Myocyte (in vitro differentiated cells): ENCODE measurements at regions not wholly inside any gene's neighbourhood (a gene's known extent, or its start where the extent isn't known, plus 50 kb on each side); places are given as distances from the start of the nearest gene placed in this dataset.
"Not testable (repeated sequence)": the region's sequence is repeated elsewhere in the genome, so short reads cannot be mapped to it uniquely, and the experiment has no call there.

Experiments used
- DNase-seq: peaks from one replicate; pipeline ENCODE4 v3.0.0-alpha.2; 2012; ENCODE audit warnings: low read depth

DNA sequence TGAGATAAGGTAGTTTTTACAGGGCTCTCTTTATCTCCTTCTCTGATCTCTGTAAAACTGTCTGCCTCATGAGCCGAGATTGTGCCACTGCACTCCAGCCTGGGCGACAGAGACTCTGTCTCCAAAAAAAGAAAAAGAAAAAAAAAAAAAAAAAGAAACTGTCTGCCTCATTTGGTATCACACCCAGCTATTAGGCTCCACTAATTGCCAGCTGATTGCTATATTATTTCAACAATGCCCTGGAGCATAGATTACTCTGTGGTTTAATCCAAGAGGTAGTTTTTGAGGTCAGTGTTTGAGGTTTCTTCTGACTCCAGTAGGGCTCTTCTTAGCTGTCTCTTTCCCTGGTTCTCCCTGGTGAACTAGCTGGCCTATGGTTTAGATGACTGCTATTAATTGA, 268.1 kb upstream of the PLPP4 start:
- no peak for DNase-seq

DNA sequence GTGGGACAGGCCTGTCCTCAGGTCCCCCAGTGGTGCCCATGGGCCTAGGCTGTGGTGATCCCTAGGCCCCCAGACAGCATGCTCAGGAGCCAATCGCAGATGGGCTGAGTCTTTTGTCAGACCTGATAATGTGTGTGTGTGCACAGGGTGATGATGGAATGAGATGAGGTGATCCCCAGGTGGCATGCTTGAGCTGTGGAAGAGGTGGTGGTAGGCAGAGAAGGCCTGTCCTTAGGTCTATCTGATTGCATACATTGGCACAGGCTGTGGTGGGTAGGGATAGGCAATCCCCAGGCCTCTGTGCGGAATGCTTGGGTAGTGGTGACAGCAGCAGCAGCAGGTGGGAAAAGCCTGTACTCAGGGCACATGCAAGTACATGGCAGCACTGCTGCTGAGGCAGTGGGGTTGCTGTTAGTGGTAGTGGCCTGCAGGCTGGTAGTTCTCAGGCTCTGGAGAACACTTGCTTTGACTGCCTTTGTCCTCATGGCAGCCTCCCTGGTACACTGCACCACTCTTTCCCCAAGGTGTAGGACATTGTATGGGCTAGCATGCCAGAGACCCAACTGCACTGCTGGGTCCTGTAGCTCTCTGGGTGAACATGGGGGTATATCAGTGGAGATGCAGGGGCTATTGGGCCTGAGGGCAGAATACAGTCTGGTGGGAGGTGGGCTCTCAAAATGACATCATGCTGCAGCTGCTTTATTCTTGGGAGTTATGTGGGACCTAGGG, 260.9 kb upstream of the PLPP4 start:
- no peak for DNase-seq

- DNase-seq = no peak
These were observed 252.2 kb upstream of the PLPP4 start for GRCh38 chr10:120204877-120205276.

GRCh38 chr10:120205368-120206018, 251.5 kb upstream of the PLPP4 start:
- DNase-seq = no peak

- no peak for DNase-seq
These were observed 248.5 kb upstream of the PLPP4 start for GRCh38 chr10:120208488-120208887.

DNA sequence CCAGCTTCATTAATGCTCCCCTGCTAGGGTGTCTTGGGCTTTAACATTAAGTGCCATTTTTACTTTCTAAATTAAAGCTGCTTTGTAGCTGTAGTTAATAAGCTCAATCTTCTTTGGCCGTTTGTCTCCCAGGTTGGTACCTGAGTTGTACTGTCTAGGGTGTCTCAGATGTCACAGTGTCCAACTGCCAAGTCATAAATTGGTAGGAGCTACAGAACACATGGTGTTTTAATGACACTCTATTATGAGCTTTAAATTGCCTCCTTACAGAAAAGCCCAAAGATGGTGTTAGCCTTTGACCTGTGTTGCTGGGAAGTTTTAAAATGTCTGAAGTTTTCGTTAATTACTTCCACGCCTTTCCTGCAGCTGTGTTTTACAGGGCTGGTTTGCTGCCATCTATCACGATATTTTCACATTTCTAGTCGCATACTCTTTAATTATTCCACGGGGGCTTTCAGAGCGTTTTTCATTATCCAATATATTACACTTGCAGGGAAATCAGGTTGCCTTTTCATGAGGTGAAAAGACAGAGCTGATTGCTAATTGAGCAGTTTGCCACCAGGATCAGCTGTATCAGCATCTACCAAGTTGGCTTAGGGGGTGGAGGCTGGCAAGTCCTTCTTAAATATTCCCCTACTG, 247.8 kb upstream of the PLPP4 start:
- DNase-seq = no peak

DNA sequence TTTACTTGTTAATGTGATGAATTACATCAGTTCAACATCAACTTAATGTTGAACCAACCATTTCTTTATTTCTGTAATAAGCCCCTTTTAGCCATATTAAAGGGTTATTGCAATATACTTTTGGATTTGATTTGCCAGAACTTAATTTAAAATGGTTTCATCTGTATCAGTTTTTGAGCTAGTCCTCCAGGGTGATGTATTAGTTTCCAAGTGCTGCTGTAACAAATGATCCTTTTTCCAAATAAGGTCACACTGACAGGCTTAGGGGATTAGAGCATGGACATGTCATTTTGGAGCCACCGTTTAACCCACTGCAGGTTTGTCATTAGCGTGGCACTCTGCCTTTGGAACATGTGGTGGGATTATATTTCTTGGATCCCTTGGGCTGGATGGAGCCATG, 244.8 kb upstream of the PLPP4 start:
- DNase-seq = no peak

DNA sequence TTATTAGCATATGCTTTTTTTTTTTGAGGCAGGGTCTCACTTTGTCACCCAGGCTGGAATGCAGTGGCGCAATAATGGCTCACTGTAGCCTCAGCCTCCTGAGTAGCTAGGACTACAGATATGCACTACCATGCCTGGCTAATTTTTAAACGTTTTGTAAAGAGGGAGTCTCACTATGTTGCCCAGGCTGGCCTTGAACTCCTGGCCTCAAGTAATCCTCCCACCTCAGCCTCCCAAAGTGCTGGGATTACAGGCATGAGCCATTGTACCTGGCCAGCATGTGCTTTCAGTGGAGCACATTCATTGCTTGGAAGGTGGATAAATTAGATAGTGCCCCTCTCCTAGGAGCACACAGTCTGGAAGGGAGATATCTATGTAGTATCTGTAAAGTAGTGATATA, 243.7 kb upstream of the PLPP4 start:
- DNase-seq = not testable (repeated sequence)

DNA sequence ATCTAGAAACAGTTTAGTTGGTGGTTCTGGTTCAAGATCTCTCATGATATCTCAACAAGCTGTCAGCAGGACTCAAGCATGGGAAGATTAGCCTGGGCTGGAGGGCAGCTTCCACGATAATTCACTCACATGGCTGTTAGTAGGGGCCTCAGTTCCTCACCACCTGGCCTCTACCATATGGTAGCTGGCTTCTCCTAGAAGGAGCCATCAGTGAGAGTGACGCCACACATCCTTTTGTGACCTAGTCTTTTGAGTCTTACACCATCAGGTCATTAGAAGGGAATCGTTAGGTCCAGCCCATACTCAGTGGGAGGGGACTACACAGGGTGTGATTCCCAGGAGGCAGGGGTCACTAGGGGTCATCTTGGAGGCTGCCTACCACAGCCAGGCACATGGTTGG, 239.3 kb upstream of the PLPP4 start:
- DNase-seq = no peak

- DNase-seq = peak; percentile 2
These were observed 235.0 kb upstream of the PLPP4 start for GRCh38 chr10:120221873-120222485.

DNA sequence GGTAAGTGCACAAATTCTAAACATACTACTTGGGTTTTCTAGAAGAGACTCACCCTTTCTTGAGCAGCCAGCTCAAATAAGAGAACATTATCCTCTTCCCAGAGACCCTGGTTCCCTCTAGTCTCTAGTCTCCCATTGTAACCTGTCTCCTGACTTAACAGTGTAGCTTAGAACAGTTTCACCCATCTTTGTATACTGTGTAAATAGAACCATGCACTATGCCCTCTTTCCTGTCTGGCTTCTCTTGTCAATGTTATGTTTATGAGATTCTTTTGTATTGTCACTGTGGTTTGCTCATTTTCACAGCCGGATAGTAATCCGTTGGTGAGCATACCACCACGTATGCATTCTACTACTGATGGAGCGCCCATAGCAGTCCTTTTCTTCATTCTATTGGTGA, 227.4 kb upstream of the PLPP4 start:
- no peak for DNase-seq

DNA sequence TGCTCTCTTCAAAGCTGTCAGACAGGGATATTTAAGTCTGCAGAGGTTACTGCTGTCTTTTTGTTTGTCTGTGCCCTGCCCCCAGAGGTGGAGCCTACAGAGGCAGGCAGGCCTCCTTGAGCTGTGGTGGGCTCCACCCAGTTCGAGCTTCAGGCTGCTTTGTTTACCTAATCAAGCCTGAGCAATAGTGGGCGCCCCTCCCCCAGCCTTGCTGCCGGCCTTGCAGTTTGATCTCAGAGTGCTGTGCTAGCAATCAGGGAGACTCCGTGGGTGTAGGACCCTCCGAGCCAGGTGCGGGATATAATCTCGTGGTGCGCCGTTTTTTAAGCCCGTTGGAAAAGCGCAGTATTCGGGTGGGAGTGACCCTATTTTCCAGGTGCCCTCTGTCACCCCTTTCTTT, 217.3 kb upstream of the PLPP4 start:
- not testable (repeated sequence) for DNase-seq

DNA sequence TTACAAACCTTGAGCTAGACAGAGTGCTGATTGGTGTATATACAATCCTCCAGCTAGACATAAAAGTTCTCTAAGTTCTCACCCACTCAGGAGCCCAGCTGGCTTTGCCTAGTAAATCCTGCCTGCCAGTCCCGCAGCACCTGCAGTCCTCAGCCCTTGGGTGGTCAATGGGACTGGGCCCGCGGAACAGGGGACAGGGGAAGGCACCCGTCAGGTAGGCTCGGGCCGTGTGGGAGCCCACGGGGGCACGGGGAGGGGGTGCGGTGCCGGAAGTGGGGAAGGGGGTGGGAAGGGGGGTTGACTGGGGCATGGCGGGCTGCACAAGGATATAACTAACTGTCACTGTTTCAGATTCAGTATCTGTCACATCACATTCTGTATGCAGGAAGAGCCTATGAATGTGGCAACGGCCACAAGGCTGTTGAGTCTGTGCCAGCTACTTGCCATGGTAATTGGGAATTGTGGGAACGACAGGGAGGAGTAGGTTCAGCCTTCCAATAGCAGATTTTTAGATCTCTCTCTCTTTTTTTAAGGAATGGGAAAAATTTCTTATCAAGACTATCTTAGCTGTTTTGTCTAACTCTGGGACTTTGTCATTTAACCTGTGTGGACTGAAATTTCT, 205.1 kb upstream of the PLPP4 start:
- no peak for DNase-seq

DNA sequence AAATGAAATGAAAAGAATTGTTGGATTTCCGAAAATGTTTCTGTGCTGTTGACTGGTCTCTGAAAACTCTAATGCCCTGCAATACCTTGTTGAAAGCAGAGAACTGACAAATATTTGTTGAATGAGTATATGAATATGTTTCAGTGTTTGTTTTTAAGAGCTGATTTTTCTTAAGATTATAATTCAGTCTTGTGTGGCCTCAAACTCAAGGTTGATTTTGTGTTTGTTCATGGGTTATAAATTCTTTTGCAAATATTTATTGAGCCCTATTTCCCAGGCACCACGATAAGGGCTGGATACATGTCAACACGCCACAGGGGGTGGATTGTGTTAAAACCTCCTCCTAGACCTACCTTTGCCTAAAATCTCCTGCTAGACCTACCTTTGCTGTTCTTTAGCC, 203.9 kb upstream of the PLPP4 start:
- DNase-seq = no peak

- no peak for DNase-seq
These were observed 196.6 kb upstream of the PLPP4 start for GRCh38 chr10:120260456-120260855.

DNA sequence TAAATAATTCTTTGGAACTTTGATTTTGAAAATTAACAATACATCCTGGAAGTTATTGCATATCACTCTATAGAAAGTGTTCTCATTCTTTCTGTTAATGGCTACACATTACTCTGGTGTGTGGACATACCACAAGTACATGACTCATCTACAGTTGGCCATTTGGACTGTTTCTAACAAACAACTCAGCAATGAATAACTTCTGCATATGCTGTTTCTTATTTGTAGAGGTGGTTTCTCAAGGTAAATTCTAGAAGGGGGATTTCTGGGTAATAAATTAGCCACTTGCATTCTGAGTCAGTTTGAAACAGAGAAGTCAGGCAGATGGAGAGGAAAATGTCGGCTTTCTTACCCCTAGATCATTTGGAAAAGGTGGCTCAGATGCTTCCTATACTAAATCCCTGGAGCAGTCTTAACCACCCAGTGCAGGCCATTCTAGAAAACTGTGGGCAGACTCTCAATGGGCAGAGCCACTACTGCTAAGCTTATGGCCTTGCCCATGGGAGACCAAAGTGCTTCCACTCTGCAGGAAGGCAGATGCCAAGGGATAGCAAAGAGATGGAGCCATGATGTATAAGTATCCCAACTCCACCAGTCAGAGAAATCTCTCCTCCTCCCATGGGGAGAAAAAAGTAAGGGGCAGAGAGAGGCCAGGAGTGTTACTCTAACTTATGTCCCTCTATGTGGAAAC, 194.0 kb upstream of the PLPP4 start:
- no peak for DNase-seq

DNA sequence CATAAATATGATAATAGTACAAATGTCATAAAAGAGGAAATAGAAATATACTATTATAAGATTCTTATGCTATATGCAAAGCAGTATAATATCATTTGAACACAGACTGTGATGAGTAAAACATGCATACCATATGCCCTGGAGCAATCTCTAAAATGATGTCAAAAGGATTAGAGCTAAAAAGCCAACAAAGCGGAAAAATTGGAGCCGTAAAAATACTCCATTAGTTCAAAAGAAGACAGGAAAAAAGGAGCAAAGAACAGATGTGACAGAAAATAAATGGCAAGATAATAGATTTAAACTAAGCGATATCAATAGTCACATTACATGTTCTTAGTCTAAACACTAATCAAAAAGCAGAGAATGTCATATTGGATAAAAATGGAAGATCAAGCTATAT, 191.0 kb upstream of the PLPP4 start:
- DNase-seq = no peak

DNA sequence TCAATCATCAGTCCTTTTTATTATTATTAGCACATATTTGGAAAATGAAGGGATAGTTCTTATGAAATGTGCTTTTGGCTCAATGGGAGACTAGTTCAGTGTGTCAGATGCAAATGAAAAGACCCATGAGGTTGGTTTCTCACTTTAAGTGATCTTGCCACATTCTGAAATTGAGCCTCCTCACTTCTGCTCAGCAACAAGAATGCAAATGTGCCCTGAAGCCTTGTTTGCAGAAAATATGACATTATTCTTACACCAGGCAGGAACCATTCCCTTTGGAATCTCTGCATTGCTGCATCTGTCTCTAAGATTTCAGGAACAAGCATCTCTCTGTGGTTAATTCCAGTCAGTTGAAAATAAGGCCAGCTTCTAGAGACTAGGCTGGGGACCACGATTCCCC, 186.1 kb upstream of the PLPP4 start:
- no peak for DNase-seq

- no peak for DNase-seq
These were observed 185.3 kb upstream of the PLPP4 start for GRCh38 chr10:120271696-120272095.

GRCh38 chr10:120272350-120272749, 184.7 kb upstream of the PLPP4 start:
- no peak for DNase-seq

- DNase-seq = no peak
These were observed 179.0 kb upstream of the PLPP4 start for GRCh38 chr10:120278069-120278468.
